H1 (cell line): ENCODE measurements at regions not wholly inside any gene's neighbourhood (a gene's known extent, or its start where the extent isn't known, plus 50 kb on each side); places are given as distances from the start of the nearest gene placed in this dataset.

ENCODE experiments used
- CTCF ChIA-PET: fragments of 300-600 bp; sonication (Branson Sonifier 250); formaldehyde crosslinking; loops from one replicate; lab custom pipeline; 2021; ENCODE audit not compliant: partially characterized antibody; lab: Charles Lee
- POLR2A ChIA-PET: fragments of 300-600 bp; sonication (Branson Sonifier 250); formaldehyde crosslinking; loops from one replicate; lab custom pipeline; 2021; ENCODE audit warnings: inconsistent platforms; ENCODE audit not compliant: partially characterized antibody; lab: Charles Lee
- DNase-seq, 2 experiments: peaks; one replicate each; pipeline versions ENCODE4 v3.0.0 to v3.0.0-alpha.2; 2010 to 2022; ENCODE audit warnings: low spot score in 2 of 2, low read depth in 1 of 2, mixed read lengths in 1 of 2
- FAIRE-seq: peaks from 2 replicates; lab custom pipeline; 2011; peaks lifted over from hg19 to GRCh38; lab: Jason Lieb, UNC
- H2AFZ ChIP-seq: 2 replicates; pipeline ENCODE4 v1.8.1; 2012; ENCODE audit warnings: low read length, inconsistent platforms
- H2AK5ac ChIP-seq: 2 replicates; pipeline ENCODE4 v1.6.1; 2013; ENCODE audit warnings: low read depth, low read length
- H2BK120ac ChIP-seq: replicated peaks from 2 replicates; pipeline ENCODE3; 2013; ENCODE audit warnings: low read depth, low read length, inconsistent platforms
- H2BK12ac ChIP-seq: 2 replicates; pipeline ENCODE4 v1.6.1; 2013; ENCODE audit warnings: low read depth, low read length
- H2BK15ac ChIP-seq: 2 replicates; pipeline ENCODE4 v1.6.1; 2013; ENCODE audit warnings: low read length
- H2BK20ac ChIP-seq: 2 replicates; pipeline ENCODE4 v1.6.1; 2013; ENCODE audit warnings: low read length
- H2BK5ac ChIP-seq: 2 replicates; pipeline ENCODE4 v1.6.1; 2013; ENCODE audit warnings: low read depth, low read length
- H3K14ac ChIP-seq: 2 replicates; pipeline ENCODE4 v1.6.1; 2013; ENCODE audit warnings: inconsistent platforms; ENCODE audit not compliant: insufficient read length
- H3K18ac ChIP-seq: 2 replicates; pipeline ENCODE4 v1.6.1; 2013; ENCODE audit warnings: low read length; ENCODE audit errors: extremely low read depth
- H3K23ac ChIP-seq: 2 replicates; pipeline ENCODE4 v1.6.1; 2013; ENCODE audit warnings: inconsistent platforms; ENCODE audit not compliant: insufficient read length
- H3K23me2 ChIP-seq: 2 replicates; pipeline ENCODE4 v1.6.1; 2013; ENCODE audit warnings: low read depth, low read length
- H3K27ac ChIP-seq: 2 replicates; pipeline ENCODE4 v1.6.1; 2011; ENCODE audit warnings: low read depth, low read length, inconsistent platforms
- H3K27me3 ChIP-seq, 4 experiments: replicated peaks in 1 of 4; 1 replicate in 1 of 4; 2 replicates in 3 of 4; pipeline versions ENCODE4 v1.6.1 to v1.8.1; 2011 to 2013; ENCODE audit warnings: low read length in 3 of 4, mild to moderate bottlenecking in 3 of 4, inconsistent platforms in 2 of 4, mixed read lengths in 2 of 4, moderate library complexity in 1 of 4; ENCODE audit not compliant: control insufficient read depth in 3 of 4, insufficient read depth in 3 of 4; ENCODE audit errors: extremely low read depth in 1 of 4
- H3K36me3 ChIP-seq, 4 experiments: 2 replicates each; pipeline versions ENCODE4 v1.6.1 to v1.8.1; 2011 to 2013; ENCODE audit warnings: mild to moderate bottlenecking in 4 of 4, low read length in 3 of 4, moderate library complexity in 2 of 4, control low read depth in 1 of 4, inconsistent platforms in 1 of 4; ENCODE audit not compliant: insufficient read depth in 4 of 4, control insufficient read depth in 2 of 4
- H3K4ac ChIP-seq: replicated peaks from 2 replicates; pipeline ENCODE3; 2013; ENCODE audit warnings: low read length, low read depth, mixed read lengths, inconsistent platforms; ENCODE audit not compliant: insufficient read length
- H3K4me1 ChIP-seq, 4 experiments: replicated peaks in 1 of 4; 1 replicate in 1 of 4; 2 replicates in 3 of 4; pipeline versions ENCODE4 v1.6.1 to v1.8.1; 2011 to 2013; ENCODE audit warnings: low read length in 3 of 4, inconsistent platforms in 2 of 4, mixed read lengths in 1 of 4; ENCODE audit not compliant: insufficient read depth in 4 of 4, control insufficient read depth in 3 of 4
- H3K4me2 ChIP-seq, 2 experiments: 2 replicates each; pipeline versions ENCODE4 v1.6.1 to v1.8.1; 2011 to 2013; ENCODE audit warnings: low read depth in 2 of 2, low read length in 2 of 2, control low read depth in 1 of 2, inconsistent platforms in 1 of 2, mild to moderate bottlenecking in 1 of 2; ENCODE audit not compliant: insufficient read depth in 1 of 2
- H3K4me3 ChIP-seq, 4 experiments: fragments of 200-600, 300-600 bp in 1 of 4; sonication (generic), shearing (Covaris generic), sonication (Bioruptor Twin) in 1 of 4; 2 replicates each; pipeline versions ENCODE4 v1.5.1 to v1.8.1; 2011 to 2016; ENCODE audit warnings: low read length in 4 of 4, low read depth in 3 of 4, control low read depth in 2 of 4, inconsistent platforms in 2 of 4, mild to moderate bottlenecking in 2 of 4, mixed read lengths in 1 of 4, moderate library complexity in 1 of 4; ENCODE audit not compliant: insufficient read depth in 2 of 4; ENCODE audit errors: extremely low read depth in 1 of 4
- H3K56ac ChIP-seq: replicated peaks from 2 replicates; pipeline ENCODE3; 2013; ENCODE audit warnings: low read depth, mild to moderate bottlenecking, mixed read lengths, low read length, inconsistent platforms; ENCODE audit not compliant: insufficient read length
- H3K79me1 ChIP-seq: 2 replicates; pipeline ENCODE4 v1.6.1; 2013; ENCODE audit warnings: low read depth, low read length, control low read depth
- H3K79me2 ChIP-seq, 2 experiments: 2 replicates each; pipeline versions ENCODE4 v1.6.1 to v1.8.1; 2012 to 2013; ENCODE audit warnings: low read length in 2 of 2, mild to moderate bottlenecking in 2 of 2, inconsistent platforms in 1 of 2; ENCODE audit not compliant: insufficient read depth in 2 of 2, control insufficient read depth in 1 of 2
- H3K9ac ChIP-seq, 4 experiments: replicated peaks in 1 of 4; 1 replicate in 1 of 4; 2 replicates in 3 of 4; pipeline versions ENCODE4 v1.6.1 to v1.8.1; 2011 to 2013; ENCODE audit warnings: low read depth in 3 of 4, low read length in 3 of 4, control low read depth in 2 of 4, mild to moderate bottlenecking in 2 of 4, moderate library complexity in 2 of 4, inconsistent platforms in 1 of 4; ENCODE audit errors: extremely low read depth in 1 of 4
- H3K9me3 ChIP-seq, 2 experiments: 2 replicates each; pipeline versions ENCODE4 v1.6.1 to v1.8.1; 2012 to 2013; ENCODE audit warnings: mild to moderate bottlenecking in 2 of 2, moderate library complexity in 2 of 2, control low read depth in 1 of 2, inconsistent platforms in 1 of 2, low read depth in 1 of 2, low read length in 1 of 2, mixed read lengths in 1 of 2; ENCODE audit not compliant: insufficient read depth in 2 of 2
- H4K20me1 ChIP-seq, 2 experiments: replicated peaks in 1 of 2; 2 replicates each; pipeline versions ENCODE3 to v1.8.1; 2011 to 2013; ENCODE audit warnings: inconsistent platforms in 2 of 2, low read length in 2 of 2, mild to moderate bottlenecking in 1 of 2; ENCODE audit not compliant: insufficient read depth in 2 of 2, control insufficient read depth in 1 of 2
- H4K5ac ChIP-seq: 2 replicates; pipeline ENCODE4 v1.6.1; 2013; ENCODE audit warnings: low read length, low read depth, mixed read lengths, inconsistent platforms; ENCODE audit not compliant: insufficient read length
- H4K8ac ChIP-seq: 2 replicates; pipeline ENCODE4 v1.8.0; 2013; ENCODE audit warnings: mild to moderate bottlenecking, moderate library complexity, low read length, inconsistent platforms; ENCODE audit not compliant: insufficient read depth; ENCODE audit errors: extremely low read depth
- H4K91ac ChIP-seq: replicated peaks from 2 replicates; pipeline ENCODE3; 2013; ENCODE audit warnings: low read length, mixed read lengths, inconsistent platforms; ENCODE audit not compliant: insufficient read length
- KDM1A ChIP-seq: fragments of 200-600, 300-600 bp; sonication (generic); IDR thresholded peaks from 2 replicates; pipeline ENCODE4 v1.7.1; 2016; ENCODE audit warnings: mild to moderate bottlenecking, low read length, borderline replicate concordance
- RBBP5 ChIP-seq: IDR thresholded peaks from 2 replicates; pipeline ENCODE4 v1.7.1; 2012; ENCODE audit warnings: low read depth, mild to moderate bottlenecking, inconsistent platforms, low read length, moderate library complexity, borderline replicate concordance
- WGBS, 2 experiments: shearing (Covaris generic) in 1 of 2; methylation state at CpG; one replicate each; pipeline versions ENCODE4 v1.1.6 to v1.1.7; 2013 to 2015; ENCODE audit warnings: low lambda C conversion rate in 2 of 2, mixed read lengths in 2 of 2, inconsistent platforms in 1 of 2, low coverage in 1 of 2, missing lambda C conversion rate in 1 of 2; ENCODE audit not compliant: insufficient replicate concordance in 2 of 2, insufficient coverage in 1 of 2, insufficient read length in 1 of 2; ENCODE audit errors: extremely low coverage in 1 of 2, missing lambda C conversion rate in 1 of 2; 5-methylcytosine and 5-hydroxymethylcytosine counted together
- TF ChIP-seq, protein P1 (sequence below), 3 experiments: IDR thresholded peaks; 1 replicate in 2 of 3; 2 replicates in 1 of 3; pipeline versions ENCODE4 v1.5.1 to v1.6.1; 2011; ENCODE audit warnings: low read length in 3 of 3, mild to moderate bottlenecking in 3 of 3, inconsistent platforms in 2 of 3, low read depth in 1 of 3, moderate library complexity in 1 of 3; ENCODE audit not compliant: insufficient read depth in 1 of 3; ENCODE audit errors: control extremely low read depth in 1 of 3

DNA sequence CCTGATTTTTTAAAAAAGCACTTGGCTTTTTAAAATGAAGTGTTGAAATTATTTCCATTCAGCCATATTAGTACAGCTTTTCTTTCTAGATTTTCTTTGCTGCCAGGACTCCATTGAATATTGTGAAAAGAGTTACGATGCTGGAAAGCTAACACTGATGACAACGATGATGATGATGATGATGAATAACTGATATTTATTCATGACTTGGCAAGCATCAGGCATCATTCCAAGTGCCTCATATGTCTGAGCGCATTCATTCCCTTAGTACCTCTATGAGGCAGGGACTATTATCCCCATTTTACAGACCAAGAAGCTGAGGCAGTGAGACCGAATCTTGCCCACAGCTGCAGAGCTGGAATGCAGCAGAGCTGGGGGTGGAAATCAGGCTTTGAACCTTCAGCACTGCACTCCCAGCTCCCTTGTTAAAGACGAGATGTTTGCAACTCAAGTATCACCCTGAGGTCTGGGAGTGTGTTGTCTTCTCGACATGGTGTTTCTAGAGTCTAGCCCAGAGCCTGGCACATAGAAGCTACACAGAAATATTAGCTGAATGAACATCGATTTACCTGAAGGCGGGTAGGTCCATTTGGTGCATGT lies 85.5 kb upstream of the FRMD1 start:
- no peak overlapping the region for H4K5ac ChIP-seq
- DNase-seq (peak in 1 of 2 experiments; percentile 24), FAIRE-seq (no peak)
- no peak overlapping the region for H3K23ac ChIP-seq
- no peaks in the 10 kb centered on the region for H4K20me1 ChIP-seq
- no peak overlapping the region for H2BK5ac ChIP-seq
- H3K9me3 ChIP-seq, result peaks cover 0 to 5% of the 10 kb centered on the region in 2 experiments; a peak in 1 of 4 replicates
- ChIA-PET CTCF (interaction anchor here (1.5 kb wide), 1 partner anchor 38 kb away, joined by 3 read pairs; no protein-coding TSS in a partner anchor), POLR2A (no interaction called here)
- H2AK5ac ChIP-seq, result no peak overlapping the region
- H3K4me1 ChIP-seq, result no peaks in the 10 kb centered on the region
- peak overlapping the region; percentile 63; the same call in 1 of the 2 replicates for H2BK15ac ChIP-seq
- 0 out of 2 replicates have a peak overlapping the region, but pooled peaks have one; percentile 49 for H2BK20ac ChIP-seq
- no peak overlapping the region for H2BK12ac ChIP-seq
- no peak overlapping the region for H3K4me3 ChIP-seq
- no peak overlapping the region for H3K18ac ChIP-seq
- no peak overlapping the region for H3K14ac ChIP-seq
- no peak overlapping the region for H4K8ac ChIP-seq
- H3K79me1 ChIP-seq, result no peaks in the 10 kb centered on the region
- TF ChIP-seq KDM1A (peak; percentile 29; the same call in 1 of the 2 replicates), RBBP5 (no peak)
- TF ChIP-seq, protein P1, sequence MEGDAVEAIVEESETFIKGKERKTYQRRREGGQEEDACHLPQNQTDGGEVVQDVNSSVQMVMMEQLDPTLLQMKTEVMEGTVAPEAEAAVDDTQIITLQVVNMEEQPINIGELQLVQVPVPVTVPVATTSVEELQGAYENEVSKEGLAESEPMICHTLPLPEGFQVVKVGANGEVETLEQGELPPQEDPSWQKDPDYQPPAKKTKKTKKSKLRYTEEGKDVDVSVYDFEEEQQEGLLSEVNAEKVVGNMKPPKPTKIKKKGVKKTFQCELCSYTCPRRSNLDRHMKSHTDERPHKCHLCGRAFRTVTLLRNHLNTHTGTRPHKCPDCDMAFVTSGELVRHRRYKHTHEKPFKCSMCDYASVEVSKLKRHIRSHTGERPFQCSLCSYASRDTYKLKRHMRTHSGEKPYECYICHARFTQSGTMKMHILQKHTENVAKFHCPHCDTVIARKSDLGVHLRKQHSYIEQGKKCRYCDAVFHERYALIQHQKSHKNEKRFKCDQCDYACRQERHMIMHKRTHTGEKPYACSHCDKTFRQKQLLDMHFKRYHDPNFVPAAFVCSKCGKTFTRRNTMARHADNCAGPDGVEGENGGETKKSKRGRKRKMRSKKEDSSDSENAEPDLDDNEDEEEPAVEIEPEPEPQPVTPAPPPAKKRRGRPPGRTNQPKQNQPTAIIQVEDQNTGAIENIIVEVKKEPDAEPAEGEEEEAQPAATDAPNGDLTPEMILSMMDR (IDR thresholded peaks at IDR 0.05; ENCODE audit: control extremely low read depth in 1 of 3, insufficient read depth in 1 of 3, low read depth in 1 of 3, low read length in 3 of 3), result no peak
- no peak overlapping the region for H4K91ac ChIP-seq
- no peaks in the 10 kb centered on the region for H3K36me3 ChIP-seq
- no peak overlapping the region for H3K56ac ChIP-seq
- no peak overlapping the region for H3K9ac ChIP-seq
- no peak overlapping the region for H3K4ac ChIP-seq
- H3K27me3 ChIP-seq, result 0 out of 7 replicates have a peak, but pooled peaks cover 0 to 2% (median 0%) of the 10 kb centered on the region in 4 experiments
- H3K23me2 ChIP-seq, result no peaks in the 10 kb centered on the region
- no peaks in the 10 kb centered on the region for H3K79me2 ChIP-seq
- WGBS, 2 experiments, result 92% methylated on average over 8 of the region's 8 CpGs; no CpG with 5 or more reads in 1 of the 2 experiments
- H2BK120ac ChIP-seq, result no peak overlapping the region
- H3K27ac ChIP-seq, result no peak overlapping the region
- H2AFZ ChIP-seq, result no peak overlapping the region
- H3K4me2 ChIP-seq, result no peak overlapping the region
